Left lung (tissue), 4 donors: ENCODE measurements at regions not wholly inside any gene's neighbourhood (a gene's known extent, or its start where the extent isn't known, plus 50 kb on each side); places are given as distances from the start of the nearest gene placed in this dataset.

Experiments
- ATAC-seq: fragments of 200-7000 bp; cut with Tn5 transposase; one replicate; pipeline ENCODE4 v1.9.1; 2020; ENCODE audit warnings: moderate library complexity
- DNase-seq, 4 donors: peaks; one replicate each; pipeline ENCODE4 v3.0.0-alpha.2; 2013 to 2020
- H3K27ac ChIP-seq, 2 donors: fragments of 200-600 bp; sonication (generic) in 1 of 2; one replicate each; pipeline versions ENCODE4 v1.5.0 to v1.8.0; 2020 to 2021
- H3K27me3 ChIP-seq, 2 donors: fragments of 200-600 bp; sonication (generic) in 1 of 2; one replicate each; pipeline versions ENCODE4 v1.5.0 to v1.8.0; 2020 to 2021
- H3K36me3 ChIP-seq, 2 donors: fragments of 200-600 bp; sonication (generic) in 1 of 2; one replicate each; pipeline versions ENCODE4 v1.5.0 to v1.8.0; 2020 to 2021
- H3K4me1 ChIP-seq, 2 donors: fragments of 200-600 bp; one replicate each; pipeline ENCODE4 v1.8.0; 2021
- H3K4me3 ChIP-seq, 2 donors: fragments of 200-600 bp; sonication (generic) in 1 of 2; one replicate each; pipeline versions ENCODE4 v1.5.0 to v1.8.0; 2020 to 2021; ENCODE audit warnings: mild to moderate bottlenecking in 1 of 2
- H3K9me3 ChIP-seq, 2 donors: fragments of 200-600 bp; sonication (generic) in 1 of 2; one replicate each; pipeline versions ENCODE4 v1.5.0 to v1.8.0; 2020 to 2021
- CTCF ChIP-seq, 2 donors: fragments of 200-600 bp; sonication (generic) in 1 of 2; IDR thresholded peaks; one replicate each; pipeline versions ENCODE4 v1.5.0 to v1.8.0; 2021; ENCODE audit warnings: antibody characterized with exemption in 2 of 2
- intact Hi-C, 2 donors: fragments of 100-400 bp; cut with DNase I; formaldehyde crosslinking; loops; one replicate each; pipeline versions ENCODE4 v1.11.2 to v1.14.2; 2022
- donor health status: DM: no; HTN: yes; CAD: no.
- donor health status: DM: no; HTN: no; CAD: no.

GRCh38 chr6:8245726-8246125 is 143.4 kb upstream of the EEF1E1 start:
- no peak for TF ChIP-seq CTCF (IDR thresholded peaks at IDR 0.05)
- Histone ChIP-seq H3K27ac (no peak overlapping the region), H3K4me3 (no peak overlapping the region), H3K36me3 (no peaks in the 10 kb centered on the region), H3K9me3 (no peaks in the 10 kb centered on the region), H3K27me3 (peaks cover 0 to 9% of the 10 kb centered on the region in 2 donors), H3K4me1 (no peaks in the 10 kb centered on the region)
- no peak for DNase-seq
- no peak for ATAC-seq
- intact Hi-C loops, result no loop called here

GRCh38 chr6:8243475-8243874 is 141.1 kb upstream of the EEF1E1 start:
- intact Hi-C loops, result no loop called here
- no peaks in the 10 kb centered on the region for H3K9me3 ChIP-seq
- H3K27ac ChIP-seq, result no peak overlapping the region
- no peaks in the 10 kb centered on the region for H3K4me1 ChIP-seq
- no peaks in the 10 kb centered on the region for H3K36me3 ChIP-seq
- DNase-seq, result no peak
- no peak for TF ChIP-seq CTCF (IDR thresholded peaks at IDR 0.05)
- no peak for ATAC-seq
- H3K4me3 ChIP-seq, result no peak overlapping the region
- H3K27me3 ChIP-seq, result peaks cover 0 to 19% of the 10 kb centered on the region in 2 donors

GRCh38 chr6:8242885-8243284 is 140.5 kb upstream of the EEF1E1 start:
- Histone ChIP-seq H3K27me3 (peaks cover 0 to 19% of the 10 kb centered on the region in 2 donors), H3K27ac (no peak overlapping the region), H3K4me1 (no peaks in the 10 kb centered on the region), H3K36me3 (no peaks in the 10 kb centered on the region), H3K4me3 (no peak overlapping the region), H3K9me3 (no peaks in the 10 kb centered on the region)
- intact Hi-C loops, result no loop called here
- no peak for TF ChIP-seq CTCF (IDR thresholded peaks at IDR 0.05)
- DNase-seq (no peak), ATAC-seq (no peak)

- DNase-seq, result no peak
- no peaks in the 10 kb centered on the region for H3K9me3 ChIP-seq
Measured at GRCh38 chr6:8240301-8240700, 138.0 kb upstream of the EEF1E1 start.

More at GRCh38 chr6:8240301-8240700, 138.0 kb upstream of the EEF1E1 start:
- H3K36me3 ChIP-seq, result no peaks in the 10 kb centered on the region
- intact Hi-C loops, result no loop called here
- no peak for ATAC-seq
- no peak for TF ChIP-seq CTCF (IDR thresholded peaks at IDR 0.05)
- no peaks in the 10 kb centered on the region for H3K4me1 ChIP-seq
- peaks cover 0 to 28% of the 10 kb centered on the region in 2 donors for H3K27me3 ChIP-seq
- no peak overlapping the region for H3K27ac ChIP-seq
- no peak overlapping the region for H3K4me3 ChIP-seq
